ENCODE measurements at regions not wholly inside any gene's neighbourhood (a gene's known extent, or its start where the extent isn't known, plus 50 kb on each side); places are given as distances from the start of the nearest gene placed in this dataset.

GRCh38 chr1:74822851-74823401 is 90.0 kb downstream of the TYW3 start:
- CTCF ChIA-PET, result no interaction called here
- H4K20me1 ChIP-seq (ENCODE audit: insufficient read depth), result no peaks in the 10 kb centered on the region
- H3K9me2 ChIP-seq (ENCODE audit: insufficient read depth), result no peaks in the 10 kb centered on the region
- no peak overlapping the region for H3K9ac ChIP-seq (ENCODE audit: low read length)
- TF ChIP-seq SIN3A (IDR thresholded peaks at IDR 0.05; ENCODE audit: low read depth) (no peak), CEBPB (IDR thresholded peaks at IDR 0.05; ENCODE audit: low read depth) (no peak), FOSL1 (IDR thresholded peaks at IDR 0.05; ENCODE audit: low read depth) (no peak), SRF (IDR thresholded peaks at IDR 0.05; ENCODE audit: low read depth) (no peak), YY1 (IDR thresholded peaks at IDR 0.05; ENCODE audit: extremely low read depth, insufficient replicate concordance, low read depth, low read length) (no peak), POLR2AphosphoS5 (IDR thresholded peaks at IDR 0.05; ENCODE audit: low read depth, low read length) (no peak), ZBTB33 (IDR thresholded peaks at IDR 0.05; ENCODE audit: extremely low read depth, insufficient replicate concordance, low read length) (no peak)
- H3K4me3 ChIP-seq (replicated peaks in 1 of 2; ENCODE audit: low read depth in 1 of 2, low read length in 2 of 2), result no peak overlapping the region
- ATAC-seq (no peak), DNase-seq (ENCODE audit: low read depth, low spot score) (no peak)
- no peaks in the 10 kb centered on the region for H3K79me2 ChIP-seq (ENCODE audit: insufficient read depth, low read length)
- H2AFZ ChIP-seq (ENCODE audit: low read depth, low read length, poor library complexity, severe bottlenecking), result no peak overlapping the region
- POLR2A ChIA-PET, result no interaction called here
- no peaks in the 10 kb centered on the region for H3K9me3 ChIP-seq (ENCODE audit: control insufficient read depth in 1 of 2, insufficient read depth in 1 of 2, low read depth in 1 of 2, low read length in 2 of 2)
- peaks cover 34% of the 10 kb centered on the region for H3K27me3 ChIP-seq (ENCODE audit: insufficient read depth, low read length)
- no peaks in the 10 kb centered on the region for H3K36me3 ChIP-seq (ENCODE audit: control insufficient read depth in 1 of 2, insufficient read depth in 2 of 2, low read length in 2 of 2)
- no peak overlapping the region for H3K4me2 ChIP-seq (ENCODE audit: low read length)
- H3K4me1 ChIP-seq (ENCODE audit: control insufficient read depth in 1 of 2, insufficient read depth in 2 of 2, low read length in 2 of 2), result no peaks in the 10 kb centered on the region
- BruUV-seq (replicated peaks), result no TSS peak
- H3K27ac ChIP-seq (ENCODE audit: low read depth, low read length), result no peak overlapping the region
- RAD21 ChIA-PET (ENCODE audit: low non-redundant PET in 1 of 2, low total read pairs in 2 of 2, uncharacterized antibody in 2 of 2, unreplicated experiment in 2 of 2), result no interaction called here
- intact Hi-C loops (cut with micrococcal nuclease), result no loop called here

- Histone ChIP-seq H4K20me1 (ENCODE audit: insufficient read depth) (no peaks in the 10 kb centered on the region), H3K4me3 (replicated peaks in 1 of 2; ENCODE audit: low read depth in 1 of 2, low read length in 2 of 2) (no peak overlapping the region), H3K36me3 (ENCODE audit: control insufficient read depth in 1 of 2, insufficient read depth in 2 of 2, low read length in 2 of 2) (no peaks in the 10 kb centered on the region), H2AFZ (ENCODE audit: low read depth, low read length, poor library complexity, severe bottlenecking) (no peak overlapping the region), H3K4me2 (ENCODE audit: low read length) (no peak overlapping the region), H3K27ac (ENCODE audit: low read depth, low read length) (no peak overlapping the region), H3K4me1 (ENCODE audit: control insufficient read depth in 1 of 2, insufficient read depth in 2 of 2, low read length in 2 of 2) (no peaks in the 10 kb centered on the region), H3K9ac (ENCODE audit: low read length) (no peak overlapping the region), H3K27me3 (ENCODE audit: insufficient read depth, low read length) (peaks cover 39% of the 10 kb centered on the region), H3K79me2 (ENCODE audit: insufficient read depth, low read length) (no peaks in the 10 kb centered on the region), H3K9me3 (ENCODE audit: control insufficient read depth in 1 of 2, insufficient read depth in 1 of 2, low read depth in 1 of 2, low read length in 2 of 2) (no peaks in the 10 kb centered on the region), H3K9me2 (ENCODE audit: insufficient read depth) (no peaks in the 10 kb centered on the region)
- ChIA-PET RAD21 (ENCODE audit: low non-redundant PET in 1 of 2, low total read pairs in 2 of 2, uncharacterized antibody in 2 of 2, unreplicated experiment in 2 of 2) (no interaction called here), CTCF (no interaction called here), POLR2A (no interaction called here)
- DNase-seq (ENCODE audit: low read depth, low spot score), result no peak
- no TSS peak for BruUV-seq (replicated peaks)
- TF ChIP-seq YY1 (IDR thresholded peaks at IDR 0.05; ENCODE audit: extremely low read depth, insufficient replicate concordance, low read depth, low read length) (no peak), SP1 (IDR thresholded peaks at IDR 0.05; ENCODE audit: low read depth) (no peak)
- intact Hi-C loops (cut with micrococcal nuclease), result no loop called here
- no peak for ATAC-seq
These were observed 91.7 kb downstream of the TYW3 start for GRCh38 chr1:74824497-74825107.

Measured in HCT116 (cell line).